HuH-7.5 (cell line): ENCODE measurements at regions not wholly inside any gene's neighbourhood (a gene's known extent, or its start where the extent isn't known, plus 50 kb on each side); places are given as distances from the start of the nearest gene placed in this dataset.

Source experiments
- DNase-seq: peaks from one replicate; pipeline ENCODE4 v3.0.0; 2011; ENCODE audit warnings: low spot score

GRCh38 chr3:144380849-144381248 is 409.2 kb downstream of the DIPK2A start:
- DNase-seq = no peak

GRCh38 chr3:144381607-144382006 is 410.0 kb downstream of the DIPK2A start:
- DNase-seq = no peak

- DNase-seq = no peak
Measured at GRCh38 chr3:144384241-144384979, 412.8 kb downstream of the DIPK2A start.

GRCh38 chr3:144390786-144391185 is 419.2 kb downstream of the DIPK2A start:
- no peak for DNase-seq

- DNase-seq = no peak
Measured at GRCh38 chr3:144391236-144391635, 419.6 kb downstream of the DIPK2A start.

- DNase-seq = no peak
Measured at GRCh38 chr3:144394032-144394431, 422.4 kb downstream of the DIPK2A start.

GRCh38 chr3:144402430-144402829 is 430.8 kb downstream of the DIPK2A start:
- DNase-seq = no peak

GRCh38 chr3:144403040-144403457 is 431.4 kb downstream of the DIPK2A start:
- no peak for DNase-seq

- DNase-seq = no peak
Measured at GRCh38 chr3:144407335-144407734, 435.7 kb downstream of the DIPK2A start.

- no peak for DNase-seq
Measured at GRCh38 chr3:144409319-144409718, 437.7 kb downstream of the DIPK2A start.

- no peak for DNase-seq
Measured at GRCh38 chr3:144413068-144413467, 441.4 kb downstream of the DIPK2A start.

GRCh38 chr3:144415492-144415891 is 443.9 kb downstream of the DIPK2A start:
- DNase-seq = no peak

GRCh38 chr3:144424606-144425005 is 453.0 kb downstream of the DIPK2A start:
- DNase-seq = no peak

- DNase-seq = no peak
Measured at GRCh38 chr3:144426366-144426765, 454.7 kb downstream of the DIPK2A start.

GRCh38 chr3:144426967-144427366 is 455.3 kb downstream of the DIPK2A start:
- DNase-seq = no peak

- no peak for DNase-seq
Measured at GRCh38 chr3:144429719-144430121, 458.1 kb downstream of the DIPK2A start.

- DNase-seq = no peak
Measured at GRCh38 chr3:144431134-144431533, 459.5 kb downstream of the DIPK2A start.

- no peak for DNase-seq
Measured at GRCh38 chr3:144433006-144433405, 461.4 kb downstream of the DIPK2A start.

GRCh38 chr3:144437989-144438388 is 466.4 kb downstream of the DIPK2A start:
- no peak for DNase-seq

GRCh38 chr3:144444061-144444460 is 472.4 kb downstream of the DIPK2A start:
- DNase-seq = no peak

- DNase-seq = no peak
Measured at GRCh38 chr3:144444546-144444945, 472.9 kb downstream of the DIPK2A start.

GRCh38 chr3:144455841-144456440 is 484.3 kb downstream of the DIPK2A start:
- DNase-seq = no peak

GRCh38 chr3:144457758-144458157 is 486.1 kb downstream of the DIPK2A start:
- no peak for DNase-seq

GRCh38 chr3:144458283-144458682 is 486.7 kb downstream of the DIPK2A start:
- DNase-seq = no peak
